ENCODE measurements at regions not wholly inside any gene's neighbourhood (a gene's known extent, or its start where the extent isn't known, plus 50 kb on each side); places are given as distances from the start of the nearest gene placed in this dataset.

- no peak overlapping the region for H3K4me3 ChIP-seq (ENCODE audit: low read length)
- H3K36me3 ChIP-seq (ENCODE audit: control insufficient read depth, insufficient read depth, low read length) = no peaks in the 10 kb centered on the region
- H3K27ac ChIP-seq (ENCODE audit: low read depth, low read length) = no peak overlapping the region
- H3K9ac ChIP-seq (ENCODE audit: low read length) = no peak overlapping the region
- H3K4me1 ChIP-seq (ENCODE audit: control insufficient read depth, insufficient read depth, low read length) = no peaks in the 10 kb centered on the region
- H3K27me3 ChIP-seq (ENCODE audit: control insufficient read depth, insufficient read depth, low read length) = no peaks in the 10 kb centered on the region
Measured at GRCh38 chr15:68503213-68503612, 71.2 kb upstream of the ITGA11 start.

- no peaks in the 10 kb centered on the region for H3K36me3 ChIP-seq (ENCODE audit: control insufficient read depth, insufficient read depth, low read length)
- no peak overlapping the region for H3K9ac ChIP-seq (ENCODE audit: low read length)
- no peaks in the 10 kb centered on the region for H3K27me3 ChIP-seq (ENCODE audit: control insufficient read depth, insufficient read depth, low read length)
- H3K4me1 ChIP-seq (ENCODE audit: control insufficient read depth, insufficient read depth, low read length) = no peaks in the 10 kb centered on the region
- H3K4me3 ChIP-seq (ENCODE audit: low read length) = no peak overlapping the region
- no peak overlapping the region for H3K27ac ChIP-seq (ENCODE audit: low read depth, low read length)
Measured at GRCh38 chr15:68503791-68504680, 72.1 kb upstream of the ITGA11 start.

GRCh38 chr15:68504681-68505170, 72.8 kb upstream of the ITGA11 start:
- Histone ChIP-seq H3K4me3 (ENCODE audit: low read length) (no peak overlapping the region), H3K27me3 (ENCODE audit: control insufficient read depth, insufficient read depth, low read length) (no peaks in the 10 kb centered on the region), H3K36me3 (ENCODE audit: control insufficient read depth, insufficient read depth, low read length) (no peaks in the 10 kb centered on the region), H3K27ac (ENCODE audit: low read depth, low read length) (no peak overlapping the region), H3K9ac (ENCODE audit: low read length) (no peak overlapping the region), H3K4me1 (ENCODE audit: control insufficient read depth, insufficient read depth, low read length) (no peaks in the 10 kb centered on the region)

GRCh38 chr15:68506071-68506470, 72.7 kb upstream of the CORO2B start:
- Histone ChIP-seq H3K4me1 (ENCODE audit: control insufficient read depth, insufficient read depth, low read length) (no peaks in the 10 kb centered on the region), H3K9ac (ENCODE audit: low read length) (no peak overlapping the region), H3K36me3 (ENCODE audit: control insufficient read depth, insufficient read depth, low read length) (no peaks in the 10 kb centered on the region), H3K27me3 (ENCODE audit: control insufficient read depth, insufficient read depth, low read length) (no peaks in the 10 kb centered on the region), H3K27ac (ENCODE audit: low read depth, low read length) (no peak overlapping the region), H3K4me3 (ENCODE audit: low read length) (no peak overlapping the region)

- Histone ChIP-seq H3K27ac (ENCODE audit: low read depth, low read length) (no peak overlapping the region), H3K4me1 (ENCODE audit: control insufficient read depth, insufficient read depth, low read length) (no peaks in the 10 kb centered on the region), H3K9ac (ENCODE audit: low read length) (no peak overlapping the region), H3K4me3 (ENCODE audit: low read length) (no peak overlapping the region), H3K27me3 (ENCODE audit: control insufficient read depth, insufficient read depth, low read length) (no peaks in the 10 kb centered on the region), H3K36me3 (ENCODE audit: control insufficient read depth, insufficient read depth, low read length) (no peaks in the 10 kb centered on the region)
Measured at GRCh38 chr15:68507447-68507846, 71.3 kb upstream of the CORO2B start.

- no peak overlapping the region for H3K27ac ChIP-seq (ENCODE audit: low read depth, low read length)
- no peaks in the 10 kb centered on the region for H3K4me1 ChIP-seq (ENCODE audit: control insufficient read depth, insufficient read depth, low read length)
- no peak overlapping the region for H3K4me3 ChIP-seq (ENCODE audit: low read length)
- H3K9ac ChIP-seq (ENCODE audit: low read length) = no peak overlapping the region
- H3K27me3 ChIP-seq (ENCODE audit: control insufficient read depth, insufficient read depth, low read length) = no peaks in the 10 kb centered on the region
- no peaks in the 10 kb centered on the region for H3K36me3 ChIP-seq (ENCODE audit: control insufficient read depth, insufficient read depth, low read length)
Measured at GRCh38 chr15:68508485-68509189, 70.2 kb upstream of the CORO2B start.

GRCh38 chr15:68510558-68510957, 68.2 kb upstream of the CORO2B start:
- Histone ChIP-seq H3K4me3 (ENCODE audit: low read length) (no peak overlapping the region), H3K4me1 (ENCODE audit: control insufficient read depth, insufficient read depth, low read length) (no peaks in the 10 kb centered on the region), H3K27ac (ENCODE audit: low read depth, low read length) (no peak overlapping the region), H3K27me3 (ENCODE audit: control insufficient read depth, insufficient read depth, low read length) (no peaks in the 10 kb centered on the region), H3K36me3 (ENCODE audit: control insufficient read depth, insufficient read depth, low read length) (no peaks in the 10 kb centered on the region), H3K9ac (ENCODE audit: low read length) (no peak overlapping the region)

GRCh38 chr15:68511073-68511991, 67.5 kb upstream of the CORO2B start:
- Histone ChIP-seq H3K4me3 (ENCODE audit: low read length) (no peak overlapping the region), H3K27ac (ENCODE audit: low read depth, low read length) (no peak overlapping the region), H3K4me1 (ENCODE audit: control insufficient read depth, insufficient read depth, low read length) (no peaks in the 10 kb centered on the region), H3K36me3 (ENCODE audit: control insufficient read depth, insufficient read depth, low read length) (no peaks in the 10 kb centered on the region), H3K9ac (ENCODE audit: low read length) (no peak overlapping the region), H3K27me3 (ENCODE audit: control insufficient read depth, insufficient read depth, low read length) (no peaks in the 10 kb centered on the region)

- Histone ChIP-seq H3K4me3 (ENCODE audit: low read length) (no peak overlapping the region), H3K4me1 (ENCODE audit: control insufficient read depth, insufficient read depth, low read length) (no peaks in the 10 kb centered on the region), H3K27me3 (ENCODE audit: control insufficient read depth, insufficient read depth, low read length) (no peaks in the 10 kb centered on the region), H3K9ac (ENCODE audit: low read length) (no peak overlapping the region), H3K36me3 (ENCODE audit: control insufficient read depth, insufficient read depth, low read length) (no peaks in the 10 kb centered on the region), H3K27ac (ENCODE audit: low read depth, low read length) (no peak overlapping the region)
Measured at GRCh38 chr15:68512052-68512451, 66.7 kb upstream of the CORO2B start.

GRCh38 chr15:68512598-68512997, 66.2 kb upstream of the CORO2B start:
- Histone ChIP-seq H3K27me3 (ENCODE audit: control insufficient read depth, insufficient read depth, low read length) (no peaks in the 10 kb centered on the region), H3K4me3 (ENCODE audit: low read length) (no peak overlapping the region), H3K27ac (ENCODE audit: low read depth, low read length) (no peak overlapping the region), H3K9ac (ENCODE audit: low read length) (no peak overlapping the region), H3K36me3 (ENCODE audit: control insufficient read depth, insufficient read depth, low read length) (no peaks in the 10 kb centered on the region), H3K4me1 (ENCODE audit: control insufficient read depth, insufficient read depth, low read length) (peaks cover 2% of the 10 kb centered on the region)

- H3K4me1 ChIP-seq (ENCODE audit: control insufficient read depth, insufficient read depth, low read length) = peaks cover 5% of the 10 kb centered on the region
- H3K36me3 ChIP-seq (ENCODE audit: control insufficient read depth, insufficient read depth, low read length) = no peaks in the 10 kb centered on the region
- H3K27ac ChIP-seq (ENCODE audit: low read depth, low read length) = no peak overlapping the region
Measured at GRCh38 chr15:68515371-68516095, 63.3 kb upstream of the CORO2B start.

More at GRCh38 chr15:68515371-68516095, 63.3 kb upstream of the CORO2B start:
- Histone ChIP-seq H3K27me3 (ENCODE audit: control insufficient read depth, insufficient read depth, low read length) (no peaks in the 10 kb centered on the region), H3K9ac (ENCODE audit: low read length) (no peak overlapping the region), H3K4me3 (ENCODE audit: low read length) (no peak overlapping the region)
